ENCODE measurements at regions not wholly inside any gene's neighbourhood (a gene's known extent, or its start where the extent isn't known, plus 50 kb on each side); places are given as distances from the start of the nearest gene placed in this dataset.
"Not testable (repeated sequence)": the region's sequence is repeated elsewhere in the genome, so short reads cannot be mapped to it uniquely, and the experiment has no call there.

DNA sequence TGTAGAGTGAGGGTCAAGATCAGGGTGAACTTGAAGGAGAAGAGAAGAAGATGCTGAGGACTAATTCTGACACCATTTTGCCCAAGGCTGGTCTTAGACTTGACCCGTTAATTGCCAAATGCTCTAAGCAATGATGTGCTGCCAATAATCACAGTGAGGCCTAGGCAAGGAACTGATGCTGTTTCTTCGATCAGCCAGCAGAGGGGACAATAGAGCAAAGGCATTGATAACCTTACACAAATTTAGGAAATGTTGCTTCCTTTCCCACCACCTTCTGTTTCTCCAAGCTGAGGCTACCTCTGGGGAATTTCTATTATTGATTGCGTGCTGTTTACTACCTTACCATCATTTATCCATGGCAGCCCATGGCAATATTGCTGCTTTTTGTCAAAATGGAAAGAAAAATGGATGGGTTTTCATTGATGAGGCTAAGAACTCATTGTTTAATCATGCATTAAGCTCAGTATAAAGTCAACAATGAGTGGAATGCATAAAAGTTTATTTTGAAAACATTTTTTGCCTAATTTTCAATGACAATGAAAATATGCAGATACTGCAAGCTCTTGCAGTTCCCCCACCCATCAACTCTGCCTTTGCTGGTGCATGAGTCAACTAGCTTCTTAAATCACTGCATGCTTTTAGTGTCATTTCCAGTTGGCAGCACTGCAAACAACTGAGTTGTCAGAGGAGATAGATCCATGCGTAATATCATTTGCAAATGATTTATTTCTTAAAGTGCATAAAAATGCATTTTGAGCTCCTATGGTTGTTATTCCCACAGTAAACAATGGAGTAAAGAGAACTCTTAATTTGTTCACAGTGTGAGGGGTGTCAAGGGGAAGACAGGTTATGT is 116.4 kb upstream of the NYAP2 start:
- peak; percentile 4 to 32 for DNase-seq
- TF ChIP-seq POLR2A (IDR thresholded peaks at IDR 0.05; ENCODE audit: low read length) (no peak), GATA1 (IDR thresholded peaks at IDR 0.05; ENCODE audit: low read depth, low read length) (no peak)

GRCh38 chr2:225276207-225276606 is 123.3 kb upstream of the NYAP2 start:
- TF ChIP-seq GATA1 (IDR thresholded peaks at IDR 0.05; ENCODE audit: low read depth, low read length) (no peak), POLR2A (IDR thresholded peaks at IDR 0.05; ENCODE audit: low read length) (no peak)
- DNase-seq: no peak

DNA sequence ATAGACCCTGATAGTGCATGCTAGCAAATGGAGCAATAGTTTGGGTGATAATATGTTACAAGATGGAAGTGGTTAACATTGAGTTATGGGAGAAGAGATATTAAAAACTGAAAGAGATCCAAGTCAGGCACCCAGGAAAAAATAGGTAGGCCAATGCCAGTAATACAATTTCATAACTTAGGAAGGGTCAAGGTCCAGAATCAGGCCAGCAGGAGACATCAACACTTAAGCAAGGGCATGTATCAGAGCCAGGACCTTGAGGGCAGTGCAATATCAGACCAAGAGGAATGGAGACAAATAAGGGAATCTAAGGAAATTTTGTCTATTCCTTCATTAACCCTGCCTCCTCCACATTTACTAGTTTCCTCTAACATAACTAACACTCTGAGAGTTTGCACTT is 124.1 kb upstream of the NYAP2 start:
- TF ChIP-seq GATA1 (IDR thresholded peaks at IDR 0.05; ENCODE audit: low read depth, low read length) (no peak), POLR2A (IDR thresholded peaks at IDR 0.05; ENCODE audit: low read length) (no peak)
- DNase-seq: no peak

- no peak for TF ChIP-seq POLR2A (IDR thresholded peaks at IDR 0.05; ENCODE audit: low read length)
- no peak for DNase-seq
These were observed 124.8 kb upstream of the NYAP2 start for GRCh38 chr2:225274751-225275150.

- no peak for DNase-seq
- no peak for TF ChIP-seq POLR2A (IDR thresholded peaks at IDR 0.05; ENCODE audit: low read length)
- no peak for TF ChIP-seq GATA1 (IDR thresholded peaks at IDR 0.05; ENCODE audit: low read depth, low read length)
These were observed 127.3 kb upstream of the NYAP2 start for GRCh38 chr2:225272173-225272572.

DNA sequence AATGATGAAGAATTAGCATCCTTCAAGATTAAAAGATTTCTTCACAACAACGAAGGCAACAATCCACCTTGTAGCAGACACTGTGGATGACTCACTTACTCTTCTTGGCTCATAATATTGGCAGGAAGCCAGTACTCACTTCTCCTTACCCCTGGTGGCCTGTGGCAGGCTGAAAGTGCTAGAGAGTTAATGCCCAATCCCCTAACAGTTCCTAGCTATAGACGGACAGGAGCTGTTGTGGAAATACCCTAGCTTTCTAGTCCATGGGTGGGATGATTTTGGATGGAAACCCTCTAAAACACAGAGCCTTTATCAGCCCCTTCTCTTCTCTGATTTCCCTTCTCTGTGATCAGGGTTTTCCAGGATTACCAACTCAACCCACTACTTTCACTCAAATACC is 128.6 kb upstream of the NYAP2 start:
- TF ChIP-seq GATA1 (IDR thresholded peaks at IDR 0.05; ENCODE audit: low read depth, low read length) (no peak), POLR2A (IDR thresholded peaks at IDR 0.05; ENCODE audit: low read length) (no peak)
- peak; percentile 2 to 32 for DNase-seq

GRCh38 chr2:225270053-225270452 is 129.5 kb upstream of the NYAP2 start:
- DNase-seq: no peak
- no peak for TF ChIP-seq POLR2A (IDR thresholded peaks at IDR 0.05; ENCODE audit: low read length)
- no peak for TF ChIP-seq GATA1 (IDR thresholded peaks at IDR 0.05; ENCODE audit: low read depth, low read length)

DNA sequence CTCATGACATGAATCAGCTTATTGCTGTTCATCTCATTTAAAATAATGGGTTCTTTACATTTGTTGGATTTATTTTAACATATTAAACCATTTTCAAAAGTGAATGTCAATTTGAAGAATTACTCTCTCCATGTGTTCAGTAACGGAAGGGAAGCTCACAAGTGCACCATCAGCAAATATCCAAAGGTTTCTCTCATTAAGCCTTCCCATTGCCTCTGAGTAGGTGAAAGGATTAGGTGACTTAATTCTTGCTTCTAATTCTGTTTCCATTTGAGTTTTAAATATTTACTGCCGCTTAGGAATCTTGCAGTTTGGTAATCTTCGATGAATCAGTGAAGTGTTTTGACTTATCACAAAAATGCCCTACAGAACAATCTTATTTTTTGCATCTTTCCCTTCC is 145.1 kb upstream of the NYAP2 start:
- TF ChIP-seq GATA1 (IDR thresholded peaks at IDR 0.05; ENCODE audit: low read depth, low read length) (no peak), POLR2A (IDR thresholded peaks at IDR 0.05; ENCODE audit: low read length) (no peak)
- DNase-seq: no peak

GRCh38 chr2:225244933-225245332 is 154.6 kb upstream of the NYAP2 start:
- no peak for TF ChIP-seq GATA1 (IDR thresholded peaks at IDR 0.05; ENCODE audit: low read depth, low read length)
- no peak for TF ChIP-seq POLR2A (IDR thresholded peaks at IDR 0.05; ENCODE audit: low read length)
- no peak for DNase-seq

- DNase-seq: no peak
- no peak for TF ChIP-seq POLR2A (IDR thresholded peaks at IDR 0.05; ENCODE audit: low read length)
- TF ChIP-seq GATA1 (IDR thresholded peaks at IDR 0.05; ENCODE audit: low read depth, low read length): no peak
These were observed 162.7 kb upstream of the NYAP2 start for GRCh38 chr2:225236769-225237323.

- DNase-seq: no peak
- TF ChIP-seq GATA1 (IDR thresholded peaks at IDR 0.05; ENCODE audit: low read depth, low read length) (no peak), POLR2A (IDR thresholded peaks at IDR 0.05; ENCODE audit: low read length) (no peak)
These were observed 166.3 kb upstream of the NYAP2 start for GRCh38 chr2:225233234-225233633.

DNA sequence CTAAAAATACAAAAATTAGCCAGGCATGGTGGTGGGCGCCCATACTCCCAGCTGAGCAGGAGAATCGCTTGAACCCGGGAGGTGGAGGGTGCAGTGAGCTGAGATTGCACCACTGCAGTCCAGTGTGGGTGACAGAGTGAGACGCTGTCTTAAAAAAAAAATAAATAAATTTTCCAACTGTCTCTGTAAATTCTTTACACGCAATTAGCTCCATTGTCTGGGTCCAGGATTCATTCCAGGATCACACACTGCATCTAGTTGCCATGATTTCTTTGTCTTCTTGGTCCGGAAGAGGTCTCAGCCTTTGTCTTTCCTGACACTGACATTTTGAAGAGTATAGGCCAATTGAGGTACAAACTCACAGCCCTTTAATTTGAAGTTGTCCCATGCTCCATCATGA is 167.6 kb upstream of the NYAP2 start:
- no peak for DNase-seq
- no peak for TF ChIP-seq POLR2A (IDR thresholded peaks at IDR 0.05; ENCODE audit: low read length)
- no peak for TF ChIP-seq GATA1 (IDR thresholded peaks at IDR 0.05; ENCODE audit: low read depth, low read length)

GRCh38 chr2:225229346-225229745 is 170.2 kb upstream of the NYAP2 start:
- DNase-seq: not testable (repeated sequence)

DNA sequence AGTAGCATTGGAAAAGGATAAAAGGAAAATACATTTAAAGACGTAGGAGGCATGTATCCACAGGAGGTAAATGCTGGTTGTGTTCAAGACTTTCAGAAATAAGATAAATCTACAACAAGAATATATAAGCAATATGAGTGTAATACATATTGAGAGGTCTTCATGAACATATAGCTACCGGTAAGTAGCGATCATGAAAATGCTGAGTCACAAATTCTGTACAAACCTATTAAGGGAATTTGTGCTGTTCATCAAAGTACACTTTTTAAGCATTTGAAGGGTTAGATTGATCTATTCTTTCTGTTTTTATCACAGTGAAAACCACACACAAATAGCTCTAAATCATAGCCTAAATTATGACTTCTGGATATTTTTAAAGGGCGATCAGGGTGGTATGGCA is 173.1 kb upstream of the NYAP2 start:
- no peak for TF ChIP-seq GATA1 (IDR thresholded peaks at IDR 0.05; ENCODE audit: low read depth, low read length)
- no peak for TF ChIP-seq POLR2A (IDR thresholded peaks at IDR 0.05; ENCODE audit: low read length)
- no peak for DNase-seq

DNA sequence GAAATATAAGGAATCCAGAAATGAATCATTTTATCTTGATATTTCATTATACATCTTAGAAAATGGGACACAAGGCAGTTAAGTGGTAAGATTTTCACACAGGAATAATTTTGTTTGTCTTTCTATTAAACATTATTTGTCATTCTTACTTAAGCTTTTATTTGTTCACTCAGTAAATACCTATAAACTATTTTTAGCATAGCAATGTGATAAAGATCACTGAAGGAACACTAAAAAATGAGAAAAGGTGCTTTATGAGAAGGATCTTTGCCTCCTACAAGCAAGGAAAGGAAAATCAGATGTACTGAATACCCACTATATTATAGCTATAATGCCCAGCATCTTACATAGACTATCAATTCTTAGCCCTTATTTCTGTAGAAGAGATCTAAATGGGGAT is 176.2 kb upstream of the NYAP2 start:
- no peak for DNase-seq
- TF ChIP-seq GATA1 (IDR thresholded peaks at IDR 0.05; ENCODE audit: low read depth, low read length): no peak
- TF ChIP-seq POLR2A (IDR thresholded peaks at IDR 0.05; ENCODE audit: low read length): no peak
